Lower leg skin (tissue), 3 donors: ENCODE measurements at regions not wholly inside any gene's neighbourhood (a gene's known extent, or its start where the extent isn't known, plus 50 kb on each side); places are given as distances from the start of the nearest gene placed in this dataset.

Experiments used
- POLR2A ChIP-seq, 2 donors: fragments of 450-650 bp; IDR thresholded peaks; one replicate each; pipeline ENCODE4 v1.6.1; 2016 to 2017; ENCODE audit warnings: antibody characterized with exemption in 2 of 2, mild to moderate bottlenecking in 1 of 2, moderate library complexity in 1 of 2
- TF ChIP-seq, protein P1 (sequence below), 3 donors: fragments of 450-650 bp; IDR thresholded peaks; one replicate each; pipeline ENCODE4 v1.5.1; 2016; ENCODE audit warnings: antibody characterized with exemption in 3 of 3, mild to moderate bottlenecking in 3 of 3, moderate library complexity in 2 of 3

- TF ChIP-seq, protein P1, sequence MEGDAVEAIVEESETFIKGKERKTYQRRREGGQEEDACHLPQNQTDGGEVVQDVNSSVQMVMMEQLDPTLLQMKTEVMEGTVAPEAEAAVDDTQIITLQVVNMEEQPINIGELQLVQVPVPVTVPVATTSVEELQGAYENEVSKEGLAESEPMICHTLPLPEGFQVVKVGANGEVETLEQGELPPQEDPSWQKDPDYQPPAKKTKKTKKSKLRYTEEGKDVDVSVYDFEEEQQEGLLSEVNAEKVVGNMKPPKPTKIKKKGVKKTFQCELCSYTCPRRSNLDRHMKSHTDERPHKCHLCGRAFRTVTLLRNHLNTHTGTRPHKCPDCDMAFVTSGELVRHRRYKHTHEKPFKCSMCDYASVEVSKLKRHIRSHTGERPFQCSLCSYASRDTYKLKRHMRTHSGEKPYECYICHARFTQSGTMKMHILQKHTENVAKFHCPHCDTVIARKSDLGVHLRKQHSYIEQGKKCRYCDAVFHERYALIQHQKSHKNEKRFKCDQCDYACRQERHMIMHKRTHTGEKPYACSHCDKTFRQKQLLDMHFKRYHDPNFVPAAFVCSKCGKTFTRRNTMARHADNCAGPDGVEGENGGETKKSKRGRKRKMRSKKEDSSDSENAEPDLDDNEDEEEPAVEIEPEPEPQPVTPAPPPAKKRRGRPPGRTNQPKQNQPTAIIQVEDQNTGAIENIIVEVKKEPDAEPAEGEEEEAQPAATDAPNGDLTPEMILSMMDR (IDR thresholded peaks at IDR 0.05): no peak
- no peak for TF ChIP-seq POLR2A (IDR thresholded peaks at IDR 0.05)
These were observed 251.5 kb downstream of the GPD2 start for GRCh38 chr2:156687715-156688114.
